HG03457 (cell line): ENCODE measurements at regions not wholly inside any gene's neighbourhood (a gene's known extent, or its start where the extent isn't known, plus 50 kb on each side); places are given as distances from the start of the nearest gene placed in this dataset.
"Not testable (repeated sequence)": the region's sequence is repeated elsewhere in the genome, so short reads cannot be mapped to it uniquely, and the experiment has no call there.

Experiments used
- ATAC-seq: cut with Tn5 transposase; IDR thresholded peaks from one replicate; pipeline ENCODE4 v1.9.1; 2021; ENCODE audit warnings: moderate number of reproducible peaks; ENCODE audit not compliant: unreplicated experiment

GRCh38 chr5:165004175-165004574 is 1498.8 kb downstream of the MAT2B start:
- ATAC-seq = no peak

GRCh38 chr5:165014439-165014838 is 1509.0 kb downstream of the MAT2B start:
- ATAC-seq = no peak

GRCh38 chr5:165015126-165015525 is 1509.7 kb downstream of the MAT2B start:
- no peak for ATAC-seq

GRCh38 chr5:165015547-165015946 is 1510.1 kb downstream of the MAT2B start:
- no peak for ATAC-seq

GRCh38 chr5:165026971-165027370 is 1521.6 kb downstream of the MAT2B start:
- ATAC-seq = no peak

- no peak for ATAC-seq
Measured at GRCh38 chr5:165028356-165028755, 1522.9 kb downstream of the MAT2B start.

GRCh38 chr5:165029099-165029870 is 1523.9 kb downstream of the MAT2B start:
- no peak for ATAC-seq

- ATAC-seq = no peak
Measured at GRCh38 chr5:165030971-165031370, 1525.6 kb downstream of the MAT2B start.

- ATAC-seq = no peak
Measured at GRCh38 chr5:165031371-165031770, 1526.0 kb downstream of the MAT2B start.

- no peak for ATAC-seq
Measured at GRCh38 chr5:165035520-165035919, 1530.1 kb downstream of the MAT2B start.

GRCh38 chr5:165039748-165040147 is 1534.3 kb downstream of the MAT2B start:
- no peak for ATAC-seq

- not testable (repeated sequence) for ATAC-seq
Measured at GRCh38 chr5:165045941-165046340, 1540.5 kb downstream of the MAT2B start.

- ATAC-seq = no peak
Measured at GRCh38 chr5:165055476-165055875, 1550.1 kb downstream of the MAT2B start.

- ATAC-seq = no peak
Measured at GRCh38 chr5:165057145-165057544, 1551.7 kb downstream of the MAT2B start.

GRCh38 chr5:165066751-165067385 is 1561.4 kb downstream of the MAT2B start:
- ATAC-seq = no peak

- no peak for ATAC-seq
Measured at GRCh38 chr5:165076686-165077085, 1571.3 kb downstream of the MAT2B start.

GRCh38 chr5:165079389-165079788 is 1574.0 kb downstream of the MAT2B start:
- no peak for ATAC-seq

GRCh38 chr5:165083394-165083793 is 1578.0 kb downstream of the MAT2B start:
- ATAC-seq = no peak

GRCh38 chr5:165086465-165086864 is 1581.0 kb downstream of the MAT2B start:
- no peak for ATAC-seq

- no peak for ATAC-seq
Measured at GRCh38 chr5:165094782-165095181, 1589.4 kb downstream of the MAT2B start.

GRCh38 chr5:165101709-165102108 is 1596.3 kb downstream of the MAT2B start:
- no peak for ATAC-seq

- ATAC-seq = no peak
Measured at GRCh38 chr5:165104611-165105010, 1599.2 kb downstream of the MAT2B start.
